ENCODE measurements at regions not wholly inside any gene's neighbourhood (a gene's known extent, or its start where the extent isn't known, plus 50 kb on each side); places are given as distances from the start of the nearest gene placed in this dataset.

- TF ChIP-seq CTCF (conservative IDR thresholded peaks at IDR 0.05; ENCODE audit: low read length), result no peak
- TF ChIP-seq EZH2phosphoT487 (IDR thresholded peaks at IDR 0.05; ENCODE audit: borderline replicate concordance), result no peak
These were observed 521.4 kb downstream of the CAAP1 start for GRCh38 chr9:26371236-26371635.
